Midbrain (tissue), 1 donor: ENCODE measurements at regions not wholly inside any gene's neighbourhood (a gene's known extent, or its start where the extent isn't known, plus 50 kb on each side); places are given as distances from the start of the nearest gene placed in this dataset.
"Not testable (repeated sequence)": the region's sequence is repeated elsewhere in the genome, so short reads cannot be mapped to it uniquely, and the experiment has no call there.

ENCODE experiments used
- DNase-seq: peaks from one replicate; lab custom pipeline; 2025; lab: John Stamatoyannopoulos, UW

GRCh38 chr5:67878933-67879332, 336.6 kb upstream of the PIK3R1 start:
- no peak for DNase-seq

GRCh38 chr5:67876371-67876770, 339.2 kb upstream of the PIK3R1 start:
- DNase-seq = no peak

GRCh38 chr5:67875601-67876000, 340.0 kb upstream of the PIK3R1 start:
- no peak for DNase-seq

GRCh38 chr5:67873935-67874334, 341.6 kb upstream of the PIK3R1 start:
- DNase-seq = no peak

- no peak for DNase-seq
Measured at GRCh38 chr5:67870662-67871061, 344.9 kb upstream of the PIK3R1 start.

GRCh38 chr5:67864335-67864734, 351.2 kb upstream of the PIK3R1 start:
- DNase-seq = not testable (repeated sequence)

- no peak for DNase-seq
Measured at GRCh38 chr5:67858471-67859031, 357.0 kb upstream of the PIK3R1 start.

- no peak for DNase-seq
Measured at GRCh38 chr5:67857502-67857901, 358.1 kb upstream of the PIK3R1 start.

- DNase-seq = no peak
Measured at GRCh38 chr5:67855523-67855922, 360.0 kb upstream of the PIK3R1 start.

- not testable (repeated sequence) for DNase-seq
Measured at GRCh38 chr5:67850906-67851305, 364.6 kb upstream of the PIK3R1 start.

- no peak for DNase-seq
Measured at GRCh38 chr5:67844924-67845323, 370.6 kb upstream of the PIK3R1 start.

- no peak for DNase-seq
Measured at GRCh38 chr5:67842806-67843205, 372.8 kb upstream of the PIK3R1 start.

GRCh38 chr5:67837225-67837624, 378.3 kb upstream of the PIK3R1 start:
- not testable (repeated sequence) for DNase-seq

- DNase-seq = not testable (repeated sequence)
Measured at GRCh38 chr5:67836496-67836895, 379.1 kb upstream of the PIK3R1 start.

GRCh38 chr5:67831048-67831447, 384.5 kb upstream of the PIK3R1 start:
- no peak for DNase-seq

- no peak for DNase-seq
Measured at GRCh38 chr5:67827541-67827940, 388.0 kb upstream of the PIK3R1 start.

GRCh38 chr5:67824852-67825251, 390.7 kb upstream of the PIK3R1 start:
- DNase-seq = no peak

- DNase-seq = no peak
Measured at GRCh38 chr5:67817652-67818051, 397.9 kb upstream of the PIK3R1 start.

- no peak for DNase-seq
Measured at GRCh38 chr5:67816456-67816855, 399.1 kb upstream of the PIK3R1 start.

GRCh38 chr5:67815455-67816391, 399.8 kb upstream of the PIK3R1 start:
- DNase-seq = no peak

- no peak for DNase-seq
Measured at GRCh38 chr5:67814569-67815311, 400.8 kb upstream of the PIK3R1 start.

- no peak for DNase-seq
Measured at GRCh38 chr5:67813877-67814539, 401.5 kb upstream of the PIK3R1 start.
